ELR (cell line): ENCODE measurements at regions not wholly inside any gene's neighbourhood (a gene's known extent, or its start where the extent isn't known, plus 50 kb on each side); places are given as distances from the start of the nearest gene placed in this dataset.
A peak's percentile ranks its signal among the peaks of the same experiment; 100 is the strongest.

Source experiments
- DNase-seq: peaks from one replicate; pipeline ENCODE4 v3.0.0-alpha.2; 2015; ENCODE audit warnings: low read depth

DNA sequence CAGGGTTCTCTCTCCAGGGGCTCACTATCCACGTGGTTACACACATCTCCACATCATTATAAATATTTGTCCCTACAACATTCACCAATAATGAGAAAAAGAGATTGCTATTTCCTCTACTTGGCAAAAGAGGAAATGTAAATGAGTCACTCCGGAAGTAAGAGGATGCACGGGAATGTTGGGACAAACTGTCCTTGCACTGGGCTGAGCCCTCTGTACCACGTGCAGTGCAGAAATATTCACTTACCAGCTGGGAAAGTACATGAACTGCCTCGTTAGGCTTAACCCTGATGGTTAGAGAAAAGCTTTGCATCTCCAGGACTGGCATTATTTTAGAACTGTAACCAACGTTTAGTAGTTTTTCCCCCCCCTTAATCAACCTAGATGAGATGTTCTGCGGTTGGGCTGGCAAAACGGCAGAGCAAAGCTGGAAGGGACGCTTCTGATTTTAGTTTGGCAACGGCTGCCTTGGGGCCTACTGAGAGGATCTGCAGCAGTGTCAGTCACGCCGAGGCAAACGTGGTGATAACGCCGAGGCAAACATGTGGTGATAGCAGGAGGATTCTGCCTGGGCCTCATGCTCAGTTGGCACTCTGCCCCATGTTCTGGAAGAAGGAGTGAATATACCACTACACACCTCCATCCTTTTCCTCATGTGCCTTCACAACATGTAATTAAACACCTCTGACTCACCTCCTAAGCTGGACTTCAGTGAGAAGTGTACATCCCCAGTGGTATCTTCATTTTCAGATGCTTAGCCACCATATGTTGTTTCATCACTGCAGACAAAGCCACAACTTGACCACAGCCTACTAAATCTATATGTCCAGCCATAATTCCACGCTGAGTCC lies 661.4 kb upstream of the KLF4 start:
- peak; percentile 81 for DNase-seq

DNA sequence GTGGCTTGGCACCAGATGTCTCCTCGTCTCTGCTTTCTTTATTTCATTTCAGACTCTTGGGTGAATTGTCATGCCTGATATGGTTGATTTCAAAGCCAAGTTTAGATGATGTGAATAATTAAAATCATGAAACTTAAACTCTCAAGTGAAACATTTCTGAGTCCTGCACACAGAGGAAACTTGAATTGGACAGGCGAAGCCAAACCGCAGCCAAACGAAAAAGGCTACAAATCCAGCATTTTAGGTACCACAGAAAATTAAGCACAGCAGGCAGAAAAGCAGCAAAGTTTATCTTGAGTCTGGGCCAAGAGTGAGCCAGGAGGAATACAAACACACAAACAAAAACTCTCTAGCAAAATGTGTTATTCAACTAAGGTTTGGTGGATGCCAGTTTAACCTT lies 659.8 kb upstream of the KLF4 start:
- no peak for DNase-seq

DNA sequence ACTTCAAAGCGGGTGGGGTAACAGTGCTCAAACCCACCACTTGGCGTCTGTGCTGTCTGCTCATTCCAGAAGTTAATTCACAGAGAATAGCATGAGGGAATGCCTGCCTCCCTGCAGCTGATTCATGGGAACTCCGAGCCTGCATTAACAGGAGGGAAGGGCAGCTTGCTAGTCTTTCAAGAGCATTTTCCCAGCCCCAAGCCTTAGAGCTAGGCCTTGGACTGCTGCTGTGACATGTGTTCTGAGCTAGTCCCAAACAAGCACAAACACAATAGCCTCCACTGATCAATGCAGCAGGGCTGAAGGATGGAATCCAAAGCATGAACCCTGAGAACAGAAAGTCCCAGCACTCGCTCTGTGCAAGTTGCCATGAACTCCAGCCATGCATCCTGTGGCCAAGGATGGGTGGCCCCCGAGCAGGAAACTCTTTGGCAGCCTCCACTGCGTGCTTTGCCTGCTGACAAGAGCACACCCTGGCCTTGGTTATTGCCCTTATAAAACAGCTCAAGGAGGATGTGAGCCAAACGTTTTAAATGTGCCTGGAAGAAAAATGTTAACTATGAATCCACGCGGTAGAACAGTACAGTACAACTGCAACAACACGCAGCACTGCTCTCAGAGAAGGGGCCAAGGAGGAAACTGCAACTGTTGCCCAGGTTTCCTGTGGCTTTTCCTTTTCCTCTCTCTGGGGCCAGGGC lies 653.1 kb upstream of the KLF4 start:
- DNase-seq, result peak; percentile 5

DNA sequence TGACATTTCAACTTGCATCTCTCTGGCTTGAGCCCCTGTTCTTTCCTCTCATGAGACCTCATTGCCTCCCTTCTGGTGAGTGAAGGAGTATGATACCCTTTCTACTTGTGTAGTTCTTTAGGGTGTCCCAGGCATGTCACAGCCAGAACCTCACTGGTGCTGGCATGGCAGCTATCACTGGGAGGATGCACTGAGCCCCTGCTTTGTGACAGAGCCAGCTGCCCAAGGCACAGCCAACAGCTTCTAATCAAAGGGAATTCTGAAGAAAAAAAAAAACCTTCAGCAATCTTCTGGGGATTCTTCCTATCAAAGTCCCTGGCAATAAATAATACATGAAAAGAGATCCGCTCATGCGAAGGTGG lies 652.6 kb upstream of the KLF4 start:
- no peak for DNase-seq

DNA sequence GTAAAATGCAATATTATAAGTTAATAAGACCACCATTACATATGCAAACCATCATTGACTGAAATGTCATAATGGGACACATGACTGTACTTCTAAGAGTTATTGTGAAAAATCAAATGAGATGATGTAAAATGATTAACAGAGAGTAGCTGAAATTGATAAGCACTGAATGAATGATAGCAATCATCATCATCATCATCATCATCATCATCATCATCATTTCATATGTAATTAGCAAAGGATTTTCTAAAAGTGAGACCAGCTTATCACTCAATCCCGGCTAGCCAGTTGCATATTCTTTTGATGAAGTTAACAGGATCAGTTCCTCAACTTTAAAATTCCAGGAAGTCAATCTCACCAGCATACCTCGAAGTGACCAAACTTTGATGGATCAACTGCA lies 650.3 kb upstream of the KLF4 start:
- no peak for DNase-seq

DNA sequence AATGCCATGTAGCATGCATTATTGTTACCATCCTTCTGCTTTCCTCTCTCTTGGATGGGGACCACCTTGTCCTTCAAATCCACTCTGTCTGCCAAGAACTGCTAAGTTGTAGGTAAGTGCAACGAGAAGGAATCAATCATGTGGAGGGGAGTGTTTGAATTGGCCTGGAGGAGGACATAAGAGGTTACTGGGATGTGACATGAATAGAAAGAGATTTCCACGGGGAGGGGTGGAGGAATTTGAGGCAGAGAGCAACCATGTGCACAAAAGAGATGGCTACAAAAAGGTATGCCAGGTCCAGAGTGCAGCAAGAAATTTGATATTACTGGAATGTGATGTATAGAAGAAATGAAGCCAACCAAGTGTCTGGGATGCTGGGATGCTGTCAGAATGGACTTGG lies 648.9 kb upstream of the KLF4 start:
- no peak for DNase-seq

DNA sequence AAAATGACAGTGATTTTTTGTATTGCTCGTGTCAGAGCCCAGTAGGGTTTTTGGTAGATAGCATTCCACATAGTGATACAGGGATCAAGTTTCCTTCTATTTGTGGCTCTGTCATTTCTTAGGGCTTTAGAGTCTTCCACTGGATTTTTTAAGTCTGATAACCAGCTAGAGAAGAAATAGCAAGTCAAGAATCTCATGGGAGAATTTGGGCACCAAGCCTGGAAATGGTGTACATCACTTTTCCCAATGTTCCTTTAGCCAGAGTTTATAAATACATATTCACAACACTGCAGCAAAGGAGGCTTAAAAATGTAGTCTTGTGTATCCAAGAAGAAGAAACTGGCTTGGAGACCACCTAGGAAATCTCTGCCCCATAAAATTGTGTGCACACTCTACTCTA lies 647.1 kb upstream of the KLF4 start:
- no peak for DNase-seq

DNA sequence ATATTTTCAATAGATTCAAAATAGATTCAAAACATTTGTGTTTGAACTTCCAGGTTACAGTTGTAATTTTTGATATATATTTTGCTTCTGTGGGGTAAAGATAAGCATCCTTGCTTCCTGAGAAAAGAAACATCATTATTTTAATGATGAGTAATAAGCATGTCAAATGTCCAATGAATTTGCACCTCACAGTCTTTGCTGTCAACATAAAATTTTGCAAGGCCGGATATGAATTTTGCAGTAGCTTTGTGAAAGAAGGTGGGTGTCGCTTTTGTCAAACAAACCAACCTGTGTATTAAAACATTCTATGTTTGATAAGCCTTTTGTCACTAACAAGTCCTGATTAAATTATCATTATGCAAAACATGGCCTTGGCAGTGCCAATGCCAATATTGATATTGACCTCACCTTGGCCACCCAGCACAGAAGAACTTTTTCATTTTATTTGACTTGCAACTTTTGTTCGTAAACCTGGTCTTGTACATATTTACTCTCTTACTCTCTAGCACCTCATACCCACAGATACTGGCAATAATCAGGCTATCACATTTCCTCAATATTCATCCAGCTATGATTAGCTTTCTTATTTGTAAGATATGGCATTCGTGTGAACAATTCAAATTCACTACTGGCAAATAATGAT lies 645.0 kb upstream of the KLF4 start:
- no peak for DNase-seq

DNA sequence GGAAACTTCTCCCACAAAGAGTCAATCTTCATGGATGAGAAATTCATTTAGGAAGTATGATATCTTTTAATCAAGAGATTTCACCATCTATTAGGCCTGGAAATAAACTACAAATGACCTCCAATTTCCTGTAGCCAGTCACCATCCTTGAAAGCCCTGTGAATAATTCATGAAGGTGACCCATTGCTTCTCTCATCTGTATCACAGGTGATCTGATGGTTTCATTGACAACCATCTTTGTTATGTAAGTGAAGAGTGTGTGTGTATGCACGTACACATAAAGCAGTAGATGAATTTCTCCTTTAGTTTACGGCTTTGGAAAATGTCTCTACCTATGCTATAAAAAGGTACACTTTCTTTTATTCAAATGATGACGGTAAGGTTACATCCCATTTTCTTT lies 644.1 kb upstream of the KLF4 start:
- no peak for DNase-seq

DNA sequence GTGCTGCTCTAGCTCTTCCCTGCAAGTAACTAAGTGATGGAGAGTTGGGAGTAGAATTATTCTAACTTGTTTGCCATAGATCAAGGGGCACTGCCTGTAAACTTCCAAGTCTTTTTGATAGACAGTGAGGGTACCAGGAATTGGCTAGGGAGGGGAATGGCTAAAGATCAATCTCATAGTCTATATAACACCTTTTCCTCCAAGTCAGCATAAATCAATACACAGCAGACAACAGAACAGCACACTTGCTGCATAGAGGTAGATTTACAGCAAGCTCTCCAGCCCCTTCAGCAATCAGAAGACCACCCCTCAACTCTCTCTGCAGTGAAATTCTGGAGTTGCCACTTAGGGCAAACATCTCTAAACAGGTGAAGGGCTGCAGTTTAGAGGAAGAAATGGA lies 643.5 kb upstream of the KLF4 start:
- DNase-seq, result no peak

DNA sequence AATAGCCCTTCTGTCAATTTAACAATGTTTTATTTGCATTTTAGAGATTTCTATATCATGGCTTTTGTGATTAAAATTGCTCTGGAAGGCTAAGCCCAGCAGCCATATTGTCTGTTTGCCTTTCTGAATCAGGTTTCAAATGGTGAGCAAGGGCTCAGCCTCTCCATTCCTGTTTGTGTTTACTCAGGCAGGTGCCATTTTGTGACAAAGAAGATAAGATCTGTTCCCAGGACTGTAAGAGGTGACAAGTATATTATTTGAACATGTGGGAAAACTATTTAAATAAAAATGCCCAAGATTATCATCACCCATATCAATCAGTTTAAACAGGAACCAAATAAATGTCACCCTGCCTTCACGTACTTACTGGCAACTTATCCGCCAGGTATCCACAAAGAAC lies 641.3 kb upstream of the KLF4 start:
- no peak for DNase-seq

DNA sequence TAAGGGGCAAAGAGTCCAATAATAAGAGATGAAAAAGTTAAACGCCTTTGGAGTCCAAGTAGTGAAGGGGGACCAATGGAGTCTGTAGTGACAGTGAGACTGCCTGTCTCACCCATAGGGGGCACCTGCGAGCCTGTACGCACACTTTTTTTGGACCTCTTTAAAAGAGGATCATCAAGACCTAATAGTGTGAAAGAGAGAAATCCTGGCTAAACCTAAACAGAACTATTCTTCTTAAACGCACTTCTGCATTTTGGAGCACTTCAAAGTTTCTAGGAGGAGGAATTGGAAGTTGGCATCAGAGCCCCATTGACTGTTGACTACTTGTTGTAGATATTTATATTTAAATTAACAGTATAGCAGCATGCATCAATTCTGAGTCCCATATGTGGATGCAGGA lies 636.1 kb upstream of the KLF4 start:
- peak; percentile 15 for DNase-seq

DNA sequence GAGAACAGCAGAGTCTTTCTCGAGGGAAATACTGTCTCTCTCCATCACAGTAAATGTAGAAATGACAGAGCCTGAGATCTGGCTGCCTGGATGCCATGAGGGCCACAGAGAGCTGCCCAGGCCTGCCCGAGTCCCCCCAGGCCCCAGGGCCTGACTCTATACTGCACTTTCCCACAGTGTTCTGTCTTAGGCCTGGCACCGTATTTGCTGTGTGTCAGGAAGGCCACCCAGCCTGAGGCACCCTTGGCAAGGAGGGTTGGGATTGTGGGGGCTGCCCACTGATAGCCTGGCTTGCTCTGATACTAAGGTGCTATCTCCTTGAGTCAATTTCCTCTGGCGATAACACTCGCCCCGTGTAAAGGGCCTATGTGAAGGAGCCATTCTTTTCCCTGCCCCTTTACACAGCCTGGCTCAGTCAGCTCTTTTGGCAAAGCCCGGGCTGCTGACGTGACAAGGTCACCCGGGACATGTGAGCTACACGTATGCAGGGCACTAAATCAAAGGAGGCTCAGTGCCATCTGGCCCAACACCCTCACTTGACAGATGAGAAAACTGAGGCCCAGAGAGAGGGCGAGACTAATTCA lies 630.1 kb upstream of the KLF4 start:
- DNase-seq, result no peak

DNA sequence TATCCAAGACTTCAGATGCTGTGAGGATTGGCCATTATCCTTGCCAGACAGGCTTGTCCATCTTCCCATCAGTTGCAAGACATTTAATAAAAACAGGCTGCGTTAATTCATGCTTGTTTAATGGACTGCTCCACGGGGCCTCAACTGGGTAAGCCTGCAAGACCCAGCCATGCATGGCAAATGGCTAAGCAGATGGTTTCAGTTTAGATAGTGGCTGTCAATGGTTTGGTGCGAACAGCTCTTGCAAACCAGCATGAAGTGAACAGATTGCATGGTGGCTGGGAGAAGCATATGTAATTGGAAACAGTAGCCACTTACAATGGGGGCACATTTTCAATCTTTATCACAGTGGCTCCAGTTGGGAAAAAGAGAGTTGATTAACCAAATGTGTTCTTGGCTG lies 628.2 kb upstream of the KLF4 start:
- DNase-seq, result no peak

DNA sequence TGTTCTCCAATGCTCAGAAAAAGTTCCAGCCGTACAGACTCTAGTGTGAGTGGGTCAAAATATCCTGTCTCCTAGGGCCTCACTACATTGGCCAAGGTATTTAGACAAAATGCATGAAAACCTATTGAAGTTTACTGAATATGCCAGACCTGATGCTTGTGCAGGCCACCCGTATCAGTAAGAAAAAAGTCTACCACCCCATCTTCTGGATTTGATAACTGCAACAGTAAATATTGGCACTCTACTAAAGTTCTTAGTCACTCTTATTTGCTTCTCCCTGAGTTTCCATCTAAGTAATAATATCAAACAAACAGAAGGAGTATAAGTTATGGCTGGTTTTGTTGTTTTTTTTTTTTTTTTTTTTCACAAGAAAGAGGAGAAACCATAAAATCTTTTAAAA lies 627.7 kb upstream of the KLF4 start:
- no peak for DNase-seq

DNA sequence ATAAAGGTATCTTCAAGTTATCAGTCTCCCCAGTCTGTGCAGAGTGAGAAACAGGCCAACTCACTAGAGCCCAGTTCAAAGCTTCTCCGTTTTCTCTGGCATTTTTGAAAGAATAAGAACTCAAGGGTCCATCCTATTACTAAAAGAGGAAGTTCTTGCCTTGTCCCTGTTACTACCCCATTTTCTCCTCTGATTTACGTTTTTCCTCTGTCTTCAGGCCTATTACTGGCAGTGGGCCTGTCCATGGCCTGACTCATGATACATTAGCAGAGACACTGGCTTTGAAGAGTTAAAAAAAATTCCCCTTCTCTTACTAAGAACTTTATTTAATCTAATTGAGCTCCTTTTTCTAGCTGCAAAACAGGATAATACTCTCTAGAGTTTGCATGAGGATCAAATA lies 624.0 kb upstream of the KLF4 start:
- DNase-seq, result no peak

DNA sequence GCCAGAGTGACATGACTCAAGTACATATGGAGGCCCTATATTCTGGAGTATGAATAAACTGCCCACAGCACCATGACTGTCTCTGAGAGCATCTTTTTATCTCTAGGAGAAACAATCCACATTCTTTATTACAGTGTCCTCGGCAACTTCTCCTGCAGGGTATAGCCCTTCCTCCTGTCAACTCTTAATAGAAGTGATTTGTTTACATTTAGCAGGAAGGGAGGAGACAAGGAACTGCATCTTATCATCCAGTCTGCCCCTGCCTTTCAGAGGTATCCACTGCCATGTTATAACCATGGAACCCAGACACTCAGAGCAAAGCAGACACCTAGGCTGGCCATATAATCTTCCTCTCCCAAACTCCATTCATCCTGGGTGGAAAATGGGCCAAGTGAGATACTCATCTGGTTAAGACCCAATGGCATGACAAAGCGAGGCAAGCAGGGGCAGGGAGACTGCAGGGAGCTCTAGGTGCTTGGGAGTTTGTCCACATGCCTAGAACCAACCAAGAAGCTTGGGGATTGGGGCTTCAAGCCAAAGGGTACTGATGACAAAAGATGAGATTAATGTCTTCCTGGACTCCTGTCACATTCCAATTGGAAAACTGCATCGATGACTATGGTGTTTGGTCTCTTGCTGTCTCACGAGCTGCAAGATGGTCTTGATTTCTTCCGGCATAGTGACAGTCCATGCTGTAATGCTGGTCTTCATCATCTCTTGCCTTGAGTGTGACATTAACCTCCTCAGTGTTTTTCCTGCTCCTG lies 620.5 kb upstream of the KLF4 start:
- no peak for DNase-seq

DNA sequence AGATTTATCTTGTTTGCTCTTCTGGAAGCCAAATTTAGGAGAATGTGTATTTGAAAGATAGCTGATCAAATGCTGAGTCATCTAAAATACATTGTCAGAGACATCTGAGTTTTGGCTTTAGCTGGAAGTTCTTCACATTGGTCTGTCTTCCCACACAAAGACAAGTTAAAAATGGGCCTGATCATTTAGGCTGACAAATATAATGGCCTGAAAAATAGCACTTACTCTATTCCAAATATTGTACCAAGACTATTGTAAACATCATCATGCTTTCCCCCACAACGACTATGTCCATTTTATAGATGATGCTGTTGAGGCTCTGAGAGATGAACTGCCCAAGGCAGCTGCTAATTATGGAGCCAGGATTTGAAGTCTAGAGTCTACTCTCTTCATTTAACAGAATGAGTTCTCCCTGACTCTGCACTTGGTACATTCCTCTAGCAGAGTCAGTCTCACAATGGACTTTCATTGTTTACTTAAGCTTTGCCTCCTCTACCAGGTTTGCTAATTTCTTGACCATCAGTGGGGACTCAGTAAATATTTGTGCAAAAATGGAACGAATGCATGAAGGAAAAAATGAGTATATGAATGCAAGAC lies 619.4 kb upstream of the KLF4 start:
- DNase-seq, result no peak

DNA sequence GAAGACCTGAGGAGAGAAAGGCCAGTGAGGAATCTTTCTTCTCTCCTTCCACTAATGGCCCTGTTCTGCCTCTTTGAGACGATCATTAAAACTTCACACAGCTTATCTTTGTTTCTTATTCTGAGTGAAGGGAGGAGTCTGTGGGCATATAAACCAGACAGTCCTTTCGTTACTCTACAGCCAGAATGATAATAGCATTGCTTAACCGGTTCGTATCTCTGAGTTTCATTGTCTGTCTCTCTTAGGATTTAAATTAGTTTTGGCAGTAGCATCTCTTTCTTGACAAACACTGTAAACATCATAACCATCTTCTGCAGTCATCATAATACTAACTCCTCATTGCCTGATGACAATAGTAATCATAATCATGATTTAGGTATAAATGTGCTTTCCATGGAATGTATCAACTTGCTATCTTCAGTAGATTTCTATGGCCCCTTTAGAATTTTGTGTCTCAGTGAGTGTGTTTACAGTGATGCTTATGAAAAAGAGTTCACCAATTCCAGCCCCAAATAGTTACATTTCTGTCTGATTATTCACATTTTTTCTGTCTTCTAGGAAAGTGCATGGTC lies 618.8 kb upstream of the KLF4 start:
- no peak for DNase-seq

DNA sequence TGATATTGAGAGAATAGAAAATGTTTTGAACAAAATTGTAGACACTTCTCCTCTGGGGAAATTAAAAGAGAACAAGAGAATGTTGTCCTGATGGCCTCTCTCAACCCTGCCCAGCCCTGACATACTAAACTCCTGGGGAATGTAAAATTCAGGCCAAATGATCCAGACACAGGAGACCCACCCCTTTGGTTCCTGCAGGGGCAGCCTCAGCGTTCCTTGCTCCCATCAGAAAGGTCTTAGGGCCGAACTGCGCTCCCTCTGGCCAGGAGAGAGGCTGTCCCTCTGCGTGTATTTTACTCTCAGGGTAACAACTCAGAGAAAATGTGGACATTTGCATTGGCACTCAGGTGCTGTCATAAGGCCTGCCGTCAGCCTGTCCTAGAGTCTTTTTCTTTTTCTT lies 616.3 kb upstream of the KLF4 start:
- no peak for DNase-seq

DNA sequence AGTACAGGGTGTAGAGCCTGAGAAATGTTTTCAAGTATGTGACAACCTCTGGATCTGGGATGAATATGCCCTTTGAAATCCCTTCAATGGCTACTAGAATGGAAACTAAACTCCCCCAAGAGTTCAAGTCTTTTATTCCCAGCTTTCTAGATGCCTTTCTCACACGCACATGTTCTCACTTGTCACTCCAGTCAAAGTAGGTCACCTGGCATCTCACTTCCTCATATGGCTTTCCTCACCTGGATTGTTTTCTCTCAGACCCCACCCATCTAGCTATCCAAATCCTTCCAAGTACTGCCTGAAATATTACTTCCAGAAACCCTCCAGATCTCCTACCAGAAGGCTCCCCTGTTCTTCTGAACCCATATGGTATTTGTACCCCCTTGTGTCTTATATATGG lies 615.4 kb upstream of the KLF4 start:
- no peak for DNase-seq
